Upper lobe of left lung (tissue), 4 donors: ENCODE measurements at regions not wholly inside any gene's neighbourhood (a gene's known extent, or its start where the extent isn't known, plus 50 kb on each side); places are given as distances from the start of the nearest gene placed in this dataset.
"Not testable (repeated sequence)": the region's sequence is repeated elsewhere in the genome, so short reads cannot be mapped to it uniquely, and the experiment has no call there.

Experiments used
- EP300 ChIP-seq, 4 donors: sonication (generic); formaldehyde crosslinking; IDR thresholded peaks; one replicate each; pipeline ENCODE4 v1.5.1; 2017; ENCODE audit warnings: antibody characterized with exemption in 4 of 4, control low read depth in 2 of 4
- POLR2A ChIP-seq, 4 donors: fragments of 450-650 bp; IDR thresholded peaks; one replicate each; pipeline ENCODE4 v1.5.1; 2016 to 2017; ENCODE audit warnings: antibody characterized with exemption in 4 of 4, mild to moderate bottlenecking in 2 of 4
- POLR2AphosphoS5 ChIP-seq, 2 donors: sonication (generic); formaldehyde crosslinking; IDR thresholded peaks; one replicate each; pipeline ENCODE4 v1.5.1; 2017; ENCODE audit warnings: antibody characterized with exemption in 2 of 2
- TF ChIP-seq, protein P1 (sequence below), 6 experiments: fragments of 450-650 bp in 4 of 6; fragments of 200-600 bp in 2 of 6; sonication (generic) in 2 of 6; IDR thresholded peaks; one replicate each; pipeline ENCODE4 v1.5.1; 2016 to 2019; ENCODE audit warnings: antibody characterized with exemption in 6 of 6

DNA sequence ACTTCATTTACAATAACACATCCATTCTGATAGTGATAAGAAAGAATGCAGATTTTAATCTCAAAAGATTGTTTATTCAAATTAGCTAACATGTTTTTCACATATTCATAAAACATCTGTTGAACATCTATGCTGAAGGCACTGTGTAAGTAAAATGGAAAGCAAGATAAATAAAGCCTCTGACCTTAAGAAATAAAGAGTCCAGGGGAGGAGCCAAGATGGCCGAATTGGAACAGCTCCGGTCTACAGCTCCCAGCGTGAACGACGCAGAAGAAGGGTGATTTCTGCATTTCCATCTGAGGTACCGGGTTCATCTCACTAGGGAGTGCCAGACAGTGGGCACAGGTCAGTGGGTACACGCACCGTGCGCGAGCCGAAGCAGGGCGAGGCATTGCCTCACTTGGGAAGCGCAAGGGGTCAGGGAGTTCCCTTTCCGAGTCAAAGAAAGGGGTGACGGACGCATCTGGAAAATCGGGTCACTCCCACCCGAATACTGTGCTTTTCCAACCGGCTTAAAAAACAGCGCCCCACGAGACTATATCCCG, 336.5 kb downstream of the CETN3 start:
- TF ChIP-seq, protein P1, sequence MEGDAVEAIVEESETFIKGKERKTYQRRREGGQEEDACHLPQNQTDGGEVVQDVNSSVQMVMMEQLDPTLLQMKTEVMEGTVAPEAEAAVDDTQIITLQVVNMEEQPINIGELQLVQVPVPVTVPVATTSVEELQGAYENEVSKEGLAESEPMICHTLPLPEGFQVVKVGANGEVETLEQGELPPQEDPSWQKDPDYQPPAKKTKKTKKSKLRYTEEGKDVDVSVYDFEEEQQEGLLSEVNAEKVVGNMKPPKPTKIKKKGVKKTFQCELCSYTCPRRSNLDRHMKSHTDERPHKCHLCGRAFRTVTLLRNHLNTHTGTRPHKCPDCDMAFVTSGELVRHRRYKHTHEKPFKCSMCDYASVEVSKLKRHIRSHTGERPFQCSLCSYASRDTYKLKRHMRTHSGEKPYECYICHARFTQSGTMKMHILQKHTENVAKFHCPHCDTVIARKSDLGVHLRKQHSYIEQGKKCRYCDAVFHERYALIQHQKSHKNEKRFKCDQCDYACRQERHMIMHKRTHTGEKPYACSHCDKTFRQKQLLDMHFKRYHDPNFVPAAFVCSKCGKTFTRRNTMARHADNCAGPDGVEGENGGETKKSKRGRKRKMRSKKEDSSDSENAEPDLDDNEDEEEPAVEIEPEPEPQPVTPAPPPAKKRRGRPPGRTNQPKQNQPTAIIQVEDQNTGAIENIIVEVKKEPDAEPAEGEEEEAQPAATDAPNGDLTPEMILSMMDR (IDR thresholded peaks at IDR 0.05) = not testable (repeated sequence)
- TF ChIP-seq POLR2A, EP300, POLR2AphosphoS5 (IDR thresholded peaks at IDR 0.05): not testable (repeated sequence)
